KOPT-K1 (cell line): ENCODE measurements at regions not wholly inside any gene's neighbourhood (a gene's known extent, or its start where the extent isn't known, plus 50 kb on each side); places are given as distances from the start of the nearest gene placed in this dataset.

Experiments
- H3K27ac ChIP-seq: fragments of 200-600 bp; sonication (generic); 2 replicates; pipeline ENCODE4 v1.5.1; 2016; ENCODE audit warnings: antibody characterized with exemption, mild to moderate bottlenecking, low read depth, low read length; ENCODE audit not compliant: poor library complexity, severe bottlenecking
- H3K36me3 ChIP-seq: fragments of 200-600 bp; sonication (generic); 2 replicates; pipeline ENCODE4 v1.5.1; 2017; ENCODE audit warnings: antibody characterized with exemption, mild to moderate bottlenecking, low read length, moderate library complexity; ENCODE audit not compliant: insufficient read depth
- H3K9me3 ChIP-seq: fragments of 200-600 bp; sonication (generic); 2 replicates; pipeline ENCODE4 v1.5.1; 2017; ENCODE audit warnings: antibody characterized with exemption, low read length, mild to moderate bottlenecking; ENCODE audit not compliant: insufficient read depth, poor library complexity, severe bottlenecking

DNA sequence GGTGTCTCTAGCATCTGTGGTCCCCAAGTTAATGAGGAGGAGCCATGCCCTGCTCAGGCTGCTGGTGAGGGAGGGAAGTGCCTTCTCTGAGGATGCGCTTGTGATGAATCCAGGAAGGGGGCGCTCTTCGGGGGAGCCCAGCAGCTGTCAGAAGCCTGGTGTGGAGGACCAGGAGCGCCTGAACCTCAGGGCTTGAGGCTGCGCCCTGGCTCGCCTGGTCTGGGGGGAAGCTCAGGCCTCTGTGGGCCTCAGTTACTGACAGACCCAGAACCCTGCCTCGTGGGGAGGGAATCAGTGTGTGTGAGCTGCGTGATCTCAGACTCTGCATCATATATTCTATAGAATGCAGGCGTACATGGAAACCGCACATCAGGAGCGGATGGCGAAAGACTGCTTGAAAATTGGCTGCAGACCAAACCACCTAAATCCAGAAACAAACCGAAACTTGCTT lies 126.1 kb downstream of the SEC14L1 start:
- Histone ChIP-seq H3K27ac (no peak overlapping the region), H3K9me3 (no peaks in the 10 kb centered on the region)

DNA sequence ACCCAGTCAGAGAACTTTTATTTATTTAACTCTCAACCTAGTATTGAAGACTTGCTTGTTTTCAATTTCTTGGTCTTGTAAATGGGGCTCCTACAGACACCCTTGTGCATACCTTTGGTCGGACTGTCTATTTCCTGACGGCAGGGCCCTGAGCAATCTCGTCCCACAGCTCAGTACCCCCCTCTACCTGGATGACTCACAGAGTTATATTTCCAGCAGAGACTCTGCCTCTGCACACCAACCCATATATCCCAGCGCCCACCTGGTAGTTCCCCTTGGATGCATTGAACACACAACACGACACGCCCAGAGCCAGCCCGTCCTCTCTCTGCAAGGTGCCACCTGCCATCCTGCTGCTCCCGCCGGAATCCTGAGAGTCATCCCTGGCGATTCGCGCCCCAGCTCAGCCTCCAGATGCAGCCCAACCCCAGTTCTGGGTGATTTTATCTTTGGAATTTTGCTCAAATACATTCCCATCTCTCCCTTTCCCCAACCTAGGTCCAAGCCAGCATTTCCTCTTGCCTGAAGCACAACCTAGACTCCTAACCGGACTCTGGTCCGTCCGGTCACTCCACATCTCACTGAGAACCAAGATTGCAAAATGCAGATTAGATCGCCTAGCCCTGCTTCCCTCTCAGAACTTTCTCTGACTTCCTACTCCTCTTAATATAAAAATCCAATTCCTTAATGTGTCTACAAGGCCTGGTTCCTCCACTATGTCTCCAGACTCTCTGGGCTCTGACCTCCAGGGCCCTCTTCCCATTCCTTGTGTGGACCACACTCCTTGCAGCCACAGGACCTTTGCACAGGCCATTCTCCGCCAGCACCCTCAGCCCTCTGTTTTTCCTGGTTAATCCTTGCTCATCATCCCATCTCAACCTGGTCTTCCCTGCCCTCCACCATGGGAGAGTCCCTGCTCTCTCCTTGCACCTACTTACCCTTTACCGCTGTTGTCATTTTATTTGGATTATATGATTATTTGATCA lies 129.2 kb downstream of the SEC14L1 start:
- H3K27ac ChIP-seq: no peak overlapping the region
- no peaks in the 10 kb centered on the region for H3K9me3 ChIP-seq
- H3K36me3 ChIP-seq: no peaks in the 10 kb centered on the region

More for the DNA sequence above, 126.1 kb downstream of the SEC14L1 start:
- H3K36me3 ChIP-seq: no peaks in the 10 kb centered on the region

GRCh38 chr17:77271411-77271810 lies 130.6 kb downstream of the SEC14L1 start:
- H3K9me3 ChIP-seq: no peaks in the 10 kb centered on the region
- no peak overlapping the region for H3K27ac ChIP-seq
- H3K36me3 ChIP-seq: no peaks in the 10 kb centered on the region

GRCh38 chr17:77273397-77274085 lies 132.8 kb downstream of the SEC14L1 start:
- Histone ChIP-seq H3K9me3 (no peaks in the 10 kb centered on the region), H3K27ac (no peak overlapping the region), H3K36me3 (no peaks in the 10 kb centered on the region)

DNA sequence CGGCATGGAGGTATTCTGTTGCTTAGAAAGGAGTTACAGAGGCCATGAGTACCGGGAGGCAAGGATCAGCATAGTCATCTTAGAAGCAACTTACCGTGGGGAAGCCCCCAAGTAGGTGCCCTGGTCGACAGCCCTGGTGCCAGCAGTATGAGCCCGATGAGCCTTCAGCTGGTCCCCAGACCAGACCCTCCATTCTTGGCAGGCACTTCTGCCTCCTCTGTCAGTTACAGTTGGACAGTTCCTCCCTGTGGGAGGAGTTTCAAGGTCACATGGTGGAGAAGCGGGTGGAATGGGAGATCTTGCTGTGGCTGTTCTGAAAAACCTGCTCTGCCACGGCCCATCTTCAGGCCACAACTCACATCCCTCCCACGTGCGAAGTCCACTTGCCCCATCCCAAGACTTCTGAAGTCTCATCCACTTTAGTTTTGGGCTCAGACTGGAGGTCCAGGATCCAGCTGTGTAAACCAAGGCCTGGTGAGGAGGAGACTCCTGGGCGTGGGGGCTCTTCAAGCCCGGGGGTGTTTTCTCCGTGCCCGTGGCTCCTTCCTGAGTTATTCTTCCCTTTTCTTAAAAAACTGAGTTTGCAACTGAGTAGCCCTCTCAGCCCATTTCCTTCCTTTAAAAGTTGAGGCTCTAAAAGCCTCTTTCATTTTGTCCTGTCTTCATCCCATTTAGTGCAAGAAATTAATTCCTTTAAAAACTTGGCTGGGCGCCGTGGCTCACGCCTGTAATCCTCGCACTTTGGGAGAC lies 133.5 kb downstream of the SEC14L1 start:
- no peak overlapping the region for H3K27ac ChIP-seq
- no peaks in the 10 kb centered on the region for H3K36me3 ChIP-seq
- no peaks in the 10 kb centered on the region for H3K9me3 ChIP-seq

DNA sequence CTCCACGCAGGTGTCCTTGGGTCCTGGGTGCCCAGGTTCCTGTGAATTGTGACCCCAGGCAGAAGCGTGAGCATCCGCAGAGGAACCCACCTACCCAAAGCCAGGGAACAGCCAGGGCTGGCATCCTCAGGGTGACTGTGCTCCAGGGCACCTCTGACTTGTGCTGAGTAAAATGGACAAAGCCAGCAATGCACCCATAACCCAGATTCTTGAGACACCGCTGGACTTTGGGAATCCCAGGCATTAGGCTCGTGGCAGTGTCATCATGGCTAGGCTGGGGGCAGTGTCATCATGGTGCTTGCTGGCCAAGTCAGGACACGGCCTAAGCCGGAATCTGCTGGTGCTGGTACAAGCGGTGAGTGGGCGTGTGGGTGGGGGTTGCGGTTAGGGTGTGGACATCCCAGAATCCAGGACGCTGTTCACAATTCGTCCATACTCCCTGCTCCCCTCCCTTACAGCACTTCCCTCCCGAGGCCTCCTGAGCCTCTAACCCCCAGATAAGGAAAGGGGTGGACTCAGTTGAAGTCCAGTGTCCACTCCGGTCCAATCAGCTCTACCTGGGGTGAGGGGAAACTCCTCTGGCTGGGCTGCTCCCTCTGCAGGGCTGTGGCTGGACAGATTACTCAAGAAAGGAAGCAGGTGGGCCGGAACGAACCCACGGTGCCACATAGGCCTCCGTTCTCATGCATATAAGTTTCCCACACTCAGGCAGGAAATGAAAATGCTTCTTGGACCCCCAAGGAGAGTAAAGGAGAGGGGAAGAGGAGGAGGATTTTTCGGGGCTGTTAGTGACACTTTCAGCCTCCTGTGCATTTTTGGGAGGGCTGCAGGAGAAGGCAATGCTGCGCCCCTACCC lies 138.9 kb downstream of the SEC14L1 start:
- no peaks in the 10 kb centered on the region for H3K36me3 ChIP-seq
- H3K9me3 ChIP-seq: no peaks in the 10 kb centered on the region
- no peak overlapping the region for H3K27ac ChIP-seq

GRCh38 chr17:77280304-77281121 lies 139.7 kb downstream of the SEC14L1 start:
- no peak overlapping the region for H3K27ac ChIP-seq
- no peaks in the 10 kb centered on the region for H3K9me3 ChIP-seq
- H3K36me3 ChIP-seq: no peaks in the 10 kb centered on the region

DNA sequence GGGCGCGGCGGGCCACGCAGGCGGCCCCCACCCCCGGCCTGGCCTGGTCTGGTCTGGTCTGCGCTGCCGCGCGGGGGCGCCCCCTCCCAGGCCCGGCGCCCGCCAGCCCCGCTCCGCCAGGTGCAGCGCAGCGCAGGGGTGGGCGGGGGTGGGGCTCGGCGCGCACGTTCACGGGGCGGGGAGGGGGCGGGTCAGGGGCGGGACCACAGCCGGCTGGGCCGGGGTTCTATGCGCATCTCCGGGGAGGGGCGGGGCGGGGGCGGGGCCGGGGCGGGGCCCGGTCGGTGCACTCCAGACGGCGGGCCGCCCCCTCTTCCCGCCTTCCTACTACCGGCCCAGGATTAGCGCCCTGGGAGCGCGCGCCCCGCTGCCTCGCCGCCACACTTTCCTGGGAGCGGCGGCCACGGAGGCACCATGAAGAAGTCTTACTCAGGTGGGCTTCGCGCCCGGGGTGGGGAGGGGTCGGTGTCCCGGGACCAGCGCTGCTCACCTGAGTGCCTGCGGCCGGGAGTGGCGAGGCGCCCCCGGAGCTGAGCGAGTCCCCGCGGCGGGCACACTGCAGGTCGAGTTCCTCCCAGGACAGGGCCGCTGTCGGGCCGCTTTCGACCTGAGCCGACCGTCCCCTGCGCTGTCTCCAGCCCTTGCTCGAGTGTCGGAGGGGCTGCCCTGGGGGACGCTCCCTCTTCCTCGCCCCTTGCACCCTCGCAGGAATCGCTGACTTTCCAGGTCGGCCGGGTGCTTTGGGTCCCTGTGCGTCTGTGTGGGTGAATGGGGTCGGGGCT lies 140.5 kb downstream of the SEC14L1 start:
- H3K36me3 ChIP-seq: no peaks in the 10 kb centered on the region
- H3K9me3 ChIP-seq: no peaks in the 10 kb centered on the region
- no peak overlapping the region for H3K27ac ChIP-seq

GRCh38 chr17:77281904-77282367 lies 141.2 kb downstream of the SEC14L1 start:
- H3K9me3 ChIP-seq: no peaks in the 10 kb centered on the region
- no peak overlapping the region for H3K27ac ChIP-seq
- no peaks in the 10 kb centered on the region for H3K36me3 ChIP-seq

- no peak overlapping the region for H3K27ac ChIP-seq
- H3K36me3 ChIP-seq: no peaks in the 10 kb centered on the region
- H3K9me3 ChIP-seq: no peaks in the 10 kb centered on the region
Observed at GRCh38 chr17:77282524-77283515, 142.1 kb downstream of the SEC14L1 start.

DNA sequence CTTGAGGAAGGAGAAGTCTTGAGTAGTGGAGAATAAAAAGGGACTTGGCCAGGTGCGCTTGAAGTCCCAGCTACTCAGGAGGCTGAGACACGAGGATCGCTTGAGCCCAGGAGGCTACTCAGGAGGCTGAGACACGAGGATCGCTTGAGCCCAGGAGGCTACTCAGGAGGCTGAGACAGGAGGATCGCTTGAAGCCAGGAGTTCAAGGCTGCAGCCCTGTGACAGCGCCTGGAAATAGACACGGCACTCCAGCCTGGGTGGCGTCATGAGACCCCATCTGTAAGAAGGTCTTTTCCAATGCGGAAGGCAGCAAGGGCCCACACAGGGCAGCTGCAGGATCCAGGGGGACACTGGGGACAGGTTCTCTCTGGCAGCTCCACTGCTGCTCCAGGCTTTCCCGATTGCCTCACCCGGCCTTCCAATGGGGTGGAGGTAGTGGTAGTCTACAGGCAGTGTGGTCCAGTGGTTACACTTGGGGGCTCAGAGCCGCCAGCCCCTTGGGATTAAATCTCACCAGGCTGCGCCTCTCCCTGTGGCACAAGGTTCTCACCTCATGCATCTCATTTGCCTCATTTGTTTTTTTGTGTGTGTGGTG lies 143.4 kb downstream of the SEC14L1 start:
- Histone ChIP-seq H3K36me3 (no peaks in the 10 kb centered on the region), H3K27ac (no peak overlapping the region), H3K9me3 (no peaks in the 10 kb centered on the region)
